PC-9 (cell line): ENCODE measurements at regions not wholly inside any gene's neighbourhood (a gene's known extent, or its start where the extent isn't known, plus 50 kb on each side); places are given as distances from the start of the nearest gene placed in this dataset.

Experiments used
- CTCF ChIP-seq: fragments of 200-600 bp; sonication (generic); conservative IDR thresholded peaks from 2 replicates; pipeline ENCODE4 v1.6.1; 2017; ENCODE audit warnings: mixed run types, antibody characterized with exemption, mild to moderate bottlenecking, moderate library complexity
- EZH2 ChIP-seq: fragments of 200-600 bp; sonication (generic); IDR thresholded peaks from 2 replicates; pipeline ENCODE4 v1.8.0; 2017; ENCODE audit warnings: antibody characterized with exemption, low read depth

- TF ChIP-seq CTCF, result no peak
- TF ChIP-seq EZH2, result no peak
These were observed 52.8 kb downstream of the FOXL3 start for GRCh38 chr7:342681-343216.
